Stomach (tissue), 4 donors: ENCODE measurements at regions not wholly inside any gene's neighbourhood (a gene's known extent, or its start where the extent isn't known, plus 50 kb on each side); places are given as distances from the start of the nearest gene placed in this dataset.

Source experiments
- CTCF ChIP-seq, 7 experiments: fragments of 450-650 bp in 4 of 7; fragments of 200-600 bp in 3 of 7; sonication (generic) in 3 of 7; IDR thresholded peaks; one replicate each; pipeline ENCODE4 v1.5.1; 2016 to 2019; ENCODE audit warnings: antibody characterized with exemption in 7 of 7, control low read depth in 2 of 7, mild to moderate bottlenecking in 1 of 7
- POLR2A ChIP-seq, 4 donors: fragments of 450-650 bp; IDR thresholded peaks; one replicate each; pipeline ENCODE4 v1.6.1; 2016; ENCODE audit warnings: antibody characterized with exemption in 4 of 4, control low read depth in 2 of 4, mild to moderate bottlenecking in 1 of 4, moderate library complexity in 1 of 4
- POLR2AphosphoS5 ChIP-seq, 3 donors: sonication (generic); formaldehyde crosslinking; IDR thresholded peaks; one replicate each; pipeline ENCODE4 v1.6.1; 2016; ENCODE audit warnings: antibody characterized with exemption in 3 of 3

- TF ChIP-seq CTCF (IDR thresholded peaks at IDR 0.05): no peak
- TF ChIP-seq POLR2A (IDR thresholded peaks at IDR 0.05): no peak
- no peak for TF ChIP-seq POLR2AphosphoS5 (IDR thresholded peaks at IDR 0.05)
Observed at GRCh38 chr18:39840406-39840805, 2114.6 kb upstream of the PIK3C3 start.
